IPS-20b (cell line): ENCODE measurements at regions not wholly inside any gene's neighbourhood (a gene's known extent, or its start where the extent isn't known, plus 50 kb on each side); places are given as distances from the start of the nearest gene placed in this dataset.

Source experiments
- H3K27ac ChIP-seq: one replicate; pipeline ENCODE4 v1.5.1; 2013; ENCODE audit warnings: low read length
- H3K27me3 ChIP-seq: 2 replicates; pipeline ENCODE4 v1.6.1; 2013; ENCODE audit warnings: mild to moderate bottlenecking, low read length, inconsistent platforms; ENCODE audit not compliant: insufficient read depth
- H3K36me3 ChIP-seq: 2 replicates; pipeline ENCODE4 v1.6.1; 2013; ENCODE audit warnings: low read depth, mild to moderate bottlenecking, inconsistent platforms, low read length, moderate library complexity; ENCODE audit not compliant: insufficient read depth
- H3K4me1 ChIP-seq: 2 replicates; pipeline ENCODE4 v1.6.1; 2013; ENCODE audit warnings: mild to moderate bottlenecking, control low read depth, inconsistent platforms, low read length, moderate library complexity; ENCODE audit not compliant: insufficient read depth
- H3K4me3 ChIP-seq: 2 replicates; pipeline ENCODE4 v1.5.1; 2013; ENCODE audit warnings: mild to moderate bottlenecking, low read length, inconsistent platforms
- H3K9ac ChIP-seq: 2 replicates; pipeline ENCODE4 v1.6.1; 2013; ENCODE audit warnings: low read depth, mild to moderate bottlenecking, inconsistent platforms, low read length, moderate library complexity
- H3K9me3 ChIP-seq: 2 replicates; pipeline ENCODE4 v1.6.1; 2013; ENCODE audit warnings: mild to moderate bottlenecking, low read depth, low read length, inconsistent platforms; ENCODE audit not compliant: insufficient read depth

- Histone ChIP-seq H3K27ac (no peak overlapping the region), H3K4me3 (no peak overlapping the region), H3K36me3 (no peaks in the 10 kb centered on the region), H3K27me3 (no peaks in the 10 kb centered on the region), H3K9me3 (no peaks in the 10 kb centered on the region), H3K9ac (no peak overlapping the region), H3K4me1 (no peaks in the 10 kb centered on the region)
Observed at GRCh38 chr6:163646133-163646532, 231.6 kb downstream of the QKI start.

GRCh38 chr6:163645560-163645959 lies 231.0 kb downstream of the QKI start:
- no peak overlapping the region for H3K4me3 ChIP-seq
- H3K27me3 ChIP-seq: no peaks in the 10 kb centered on the region
- no peaks in the 10 kb centered on the region for H3K4me1 ChIP-seq
- H3K9me3 ChIP-seq: no peaks in the 10 kb centered on the region
- H3K27ac ChIP-seq: no peak overlapping the region
- H3K9ac ChIP-seq: no peak overlapping the region
- H3K36me3 ChIP-seq: no peaks in the 10 kb centered on the region

- H3K9me3 ChIP-seq: no peaks in the 10 kb centered on the region
- no peak overlapping the region for H3K27ac ChIP-seq
- no peaks in the 10 kb centered on the region for H3K27me3 ChIP-seq
- no peak overlapping the region for H3K9ac ChIP-seq
- H3K4me1 ChIP-seq: no peaks in the 10 kb centered on the region
- no peak overlapping the region for H3K4me3 ChIP-seq
- H3K36me3 ChIP-seq: no peaks in the 10 kb centered on the region
Observed at GRCh38 chr6:163643866-163644265, 229.3 kb downstream of the QKI start.

- no peaks in the 10 kb centered on the region for H3K9me3 ChIP-seq
- no peaks in the 10 kb centered on the region for H3K4me1 ChIP-seq
- no peak overlapping the region for H3K27ac ChIP-seq
- H3K9ac ChIP-seq: no peak overlapping the region
- no peaks in the 10 kb centered on the region for H3K36me3 ChIP-seq
- H3K4me3 ChIP-seq: no peak overlapping the region
- H3K27me3 ChIP-seq: no peaks in the 10 kb centered on the region
Observed at GRCh38 chr6:163641706-163642105, 227.2 kb downstream of the QKI start.

GRCh38 chr6:163640641-163641040 lies 226.1 kb downstream of the QKI start:
- Histone ChIP-seq H3K4me1 (peaks cover 8% of the 10 kb centered on the region; the same call in 1 of the 2 replicates), H3K9me3 (no peaks in the 10 kb centered on the region), H3K9ac (no peak overlapping the region), H3K27ac (no peak overlapping the region), H3K4me3 (no peak overlapping the region), H3K27me3 (no peaks in the 10 kb centered on the region), H3K36me3 (no peaks in the 10 kb centered on the region)

- no peaks in the 10 kb centered on the region for H3K27me3 ChIP-seq
Observed at GRCh38 chr6:163637524-163637923, 223.0 kb downstream of the QKI start.

GRCh38 chr6:163635731-163636364 lies 221.3 kb downstream of the QKI start:
- peaks cover 10% of the 10 kb centered on the region; the same call in 1 of the 2 replicates for H3K4me1 ChIP-seq

More at GRCh38 chr6:163637524-163637923, 223.0 kb downstream of the QKI start:
- peaks cover 10% of the 10 kb centered on the region; the same call in 1 of the 2 replicates for H3K4me1 ChIP-seq
- H3K9ac ChIP-seq: no peak overlapping the region
- H3K4me3 ChIP-seq: no peak overlapping the region
- H3K9me3 ChIP-seq: no peaks in the 10 kb centered on the region
- no peak overlapping the region for H3K27ac ChIP-seq
- no peaks in the 10 kb centered on the region for H3K36me3 ChIP-seq

GRCh38 chr6:163635315-163635714 lies 220.8 kb downstream of the QKI start:
- peaks cover 10% of the 10 kb centered on the region; the same call in 1 of the 2 replicates for H3K4me1 ChIP-seq
- H3K36me3 ChIP-seq: no peaks in the 10 kb centered on the region
- no peak overlapping the region for H3K27ac ChIP-seq
- no peaks in the 10 kb centered on the region for H3K27me3 ChIP-seq
- no peak overlapping the region for H3K4me3 ChIP-seq
- H3K9ac ChIP-seq: no peak overlapping the region
- no peaks in the 10 kb centered on the region for H3K9me3 ChIP-seq

More at GRCh38 chr6:163635731-163636364, 221.3 kb downstream of the QKI start:
- no peaks in the 10 kb centered on the region for H3K9me3 ChIP-seq
- H3K27me3 ChIP-seq: no peaks in the 10 kb centered on the region
- no peak overlapping the region; the same call in 1 of the 2 replicates for H3K9ac ChIP-seq
- no peak overlapping the region for H3K4me3 ChIP-seq
- no peak overlapping the region for H3K27ac ChIP-seq
- no peaks in the 10 kb centered on the region for H3K36me3 ChIP-seq

GRCh38 chr6:163634211-163635171 lies 220.0 kb downstream of the QKI start:
- Histone ChIP-seq H3K9ac (no peak overlapping the region), H3K4me3 (no peak overlapping the region), H3K9me3 (no peaks in the 10 kb centered on the region; the same call in 1 of the 2 replicates)

GRCh38 chr6:163630991-163631390 lies 216.5 kb downstream of the QKI start:
- Histone ChIP-seq H3K4me1 (peaks cover 5% of the 10 kb centered on the region; the same call in 1 of the 2 replicates), H3K4me3 (no peak overlapping the region), H3K27me3 (no peaks in the 10 kb centered on the region), H3K27ac (no peak overlapping the region), H3K9ac (no peak overlapping the region), H3K9me3 (no peaks in the 10 kb centered on the region; the same call in 1 of the 2 replicates), H3K36me3 (no peaks in the 10 kb centered on the region)

More at GRCh38 chr6:163634211-163635171, 220.0 kb downstream of the QKI start:
- Histone ChIP-seq H3K36me3 (no peaks in the 10 kb centered on the region), H3K4me1 (peaks cover 10% of the 10 kb centered on the region; the same call in 1 of the 2 replicates), H3K27ac (no peak overlapping the region), H3K27me3 (no peaks in the 10 kb centered on the region)

- H3K9me3 ChIP-seq: no peaks in the 10 kb centered on the region; the same call in 1 of the 2 replicates
- no peaks in the 10 kb centered on the region for H3K36me3 ChIP-seq
- no peak overlapping the region for H3K4me3 ChIP-seq
- peaks cover 1% of the 10 kb centered on the region; the same call in 1 of the 2 replicates for H3K4me1 ChIP-seq
- H3K9ac ChIP-seq: no peak overlapping the region
- H3K27me3 ChIP-seq: no peaks in the 10 kb centered on the region
- no peak overlapping the region for H3K27ac ChIP-seq
Observed at GRCh38 chr6:163630572-163630971, 216.1 kb downstream of the QKI start.
